NCI-H526 treated with DMSO at 0.1 percent for 48 hours (cell line): ENCODE measurements at regions not wholly inside any gene's neighbourhood (a gene's known extent, or its start where the extent isn't known, plus 50 kb on each side); places are given as distances from the start of the nearest gene placed in this dataset.

Experiments
- DNase-seq: peaks from one replicate; lab custom pipeline; 2025; lab: John Stamatoyannopoulos, UW

DNA sequence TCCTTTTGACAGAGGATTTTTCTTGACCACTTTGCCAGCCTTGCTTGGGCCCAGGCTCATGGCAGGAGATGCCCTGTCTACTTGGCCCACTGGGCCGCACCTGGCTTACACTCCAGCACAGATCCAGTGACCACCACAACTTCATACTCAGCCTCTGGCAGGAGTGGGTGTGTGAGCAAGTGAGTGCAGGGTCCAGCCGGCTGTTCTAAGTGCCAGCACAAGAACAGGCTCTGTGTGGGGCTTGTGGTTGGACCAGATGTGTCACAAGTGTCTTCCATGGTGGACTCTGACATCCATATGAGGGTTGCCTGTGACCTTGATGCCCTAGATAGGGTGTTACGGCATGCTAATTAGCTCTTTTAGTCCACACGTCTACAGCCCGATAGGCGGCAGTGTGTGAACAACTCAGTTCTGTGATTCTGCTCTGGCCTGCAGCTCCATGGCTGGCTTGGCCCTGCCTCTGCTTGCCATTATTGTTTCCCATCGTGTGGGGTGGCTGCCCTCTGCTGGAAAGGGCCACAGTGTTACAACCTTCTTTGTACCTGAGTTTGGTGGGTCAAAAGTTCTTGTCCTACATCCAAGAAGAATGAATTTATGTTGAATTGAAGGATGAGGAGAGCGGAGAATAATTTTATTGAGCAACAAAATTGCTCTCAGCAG is 1089.1 kb downstream of the SLC6A15 start:
- DNase-seq: peak; percentile 32

DNA sequence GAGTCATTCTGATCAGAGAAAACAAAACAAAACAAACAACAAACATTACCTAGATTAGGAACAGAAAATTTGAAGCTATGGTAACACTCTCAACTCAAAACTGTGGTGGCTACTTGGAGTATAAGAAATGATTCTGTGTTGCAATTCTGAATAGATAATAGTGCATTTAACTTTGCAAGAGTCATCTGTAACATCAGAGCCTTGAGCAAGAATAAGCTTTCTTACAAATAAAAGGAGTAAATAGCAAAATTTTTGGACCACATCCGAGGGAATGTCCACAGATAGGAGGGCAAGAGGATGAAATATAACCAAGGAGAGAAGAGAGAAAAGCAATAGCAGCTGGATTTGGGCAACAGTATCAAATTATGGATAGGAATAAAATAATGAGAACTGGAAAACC is 1090.6 kb downstream of the SLC6A15 start:
- no peak for DNase-seq

DNA sequence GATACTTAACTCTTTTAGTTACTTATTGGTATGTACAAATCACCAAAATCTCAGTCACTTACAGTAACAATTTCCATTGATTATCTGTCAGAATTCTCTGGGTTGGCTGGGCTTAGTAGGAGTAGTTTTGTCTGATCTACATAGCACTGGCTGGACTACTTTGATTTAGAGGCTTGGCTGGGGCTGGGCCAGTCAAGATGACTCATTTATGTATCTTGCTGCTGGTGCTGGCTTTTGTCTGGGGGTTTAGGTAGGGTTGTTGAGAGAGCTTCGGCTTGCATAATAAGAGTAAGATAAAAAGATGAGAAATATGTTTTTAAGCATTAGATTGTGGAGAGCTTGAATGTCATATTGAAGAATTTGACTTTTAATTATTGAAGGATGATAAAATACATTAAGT is 1093.7 kb downstream of the SLC6A15 start:
- DNase-seq: no peak

DNA sequence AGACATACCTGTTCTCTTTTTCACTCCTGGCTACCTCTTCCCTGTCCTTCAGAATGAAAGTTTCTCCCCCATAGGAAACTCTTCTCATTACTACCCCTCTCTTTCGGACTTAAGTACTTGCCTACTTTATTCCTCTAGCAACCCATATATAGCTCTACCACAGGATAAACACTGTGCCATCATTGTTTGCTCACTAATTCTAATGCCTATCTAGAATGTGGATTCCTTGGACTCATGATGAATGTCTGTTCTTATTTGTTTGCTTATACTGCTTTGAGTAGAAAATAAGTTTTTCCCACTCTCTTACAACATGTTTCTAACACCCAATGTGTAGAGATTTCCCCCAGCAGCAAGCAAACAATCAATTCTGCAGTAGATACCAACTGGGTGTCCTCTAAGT is 1094.9 kb downstream of the SLC6A15 start:
- DNase-seq: no peak

DNA sequence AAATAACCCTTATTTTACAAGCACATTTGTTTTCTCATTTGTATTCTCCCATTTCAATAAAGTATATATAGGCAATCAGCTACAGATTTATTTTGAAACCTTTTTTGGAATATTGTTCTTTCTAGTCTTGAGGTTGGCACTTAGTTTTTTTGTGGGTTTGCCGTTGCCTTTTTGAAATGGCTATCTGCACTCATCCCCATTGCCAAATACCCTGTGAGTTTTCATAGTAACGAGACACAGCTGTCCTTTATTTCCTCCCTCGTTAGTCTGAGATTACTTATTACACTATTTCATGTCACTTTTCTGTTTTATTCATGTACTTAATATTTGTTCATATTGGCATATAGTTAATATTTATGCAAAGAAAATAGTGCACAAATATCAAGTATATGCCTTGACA is 1104.0 kb downstream of the SLC6A15 start:
- no peak for DNase-seq

DNA sequence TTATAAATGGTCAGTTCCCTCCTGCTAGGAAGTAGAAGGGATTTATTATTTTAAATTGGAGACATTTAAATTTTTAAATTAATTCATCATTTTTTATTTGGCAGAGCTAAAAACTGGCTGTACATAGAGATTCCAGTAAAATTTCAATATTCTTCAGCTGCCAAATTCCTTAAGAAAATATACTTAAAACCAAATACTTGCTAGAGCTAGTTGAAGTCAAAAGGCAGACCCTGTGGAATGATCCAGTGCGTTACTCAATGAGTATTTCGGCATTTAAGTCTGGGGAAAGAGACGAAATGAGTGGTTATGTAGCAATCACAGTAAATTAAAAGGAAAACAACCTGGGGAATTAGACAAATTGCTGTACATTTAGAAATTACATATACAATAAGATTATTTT is 1104.7 kb downstream of the SLC6A15 start:
- no peak for DNase-seq

DNA sequence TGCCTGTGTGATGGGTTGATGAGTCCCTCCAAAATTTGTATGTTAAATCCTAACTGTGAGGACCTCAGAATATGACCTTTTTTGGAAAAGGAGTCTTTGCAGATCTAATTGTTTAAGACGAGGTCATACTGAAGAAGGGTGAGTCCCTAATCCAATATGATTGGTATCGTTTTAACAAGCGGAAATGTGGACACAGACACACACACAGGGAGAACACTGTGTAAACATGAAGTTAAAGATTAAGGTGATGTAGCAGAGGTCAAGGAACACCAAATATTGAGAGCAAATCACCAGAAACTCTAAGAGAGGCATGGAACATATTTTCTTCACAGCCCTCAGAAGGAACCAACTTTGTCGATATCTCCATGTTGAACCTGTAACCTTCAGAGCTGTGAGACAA is 1106.7 kb downstream of the SLC6A15 start:
- DNase-seq: no peak

DNA sequence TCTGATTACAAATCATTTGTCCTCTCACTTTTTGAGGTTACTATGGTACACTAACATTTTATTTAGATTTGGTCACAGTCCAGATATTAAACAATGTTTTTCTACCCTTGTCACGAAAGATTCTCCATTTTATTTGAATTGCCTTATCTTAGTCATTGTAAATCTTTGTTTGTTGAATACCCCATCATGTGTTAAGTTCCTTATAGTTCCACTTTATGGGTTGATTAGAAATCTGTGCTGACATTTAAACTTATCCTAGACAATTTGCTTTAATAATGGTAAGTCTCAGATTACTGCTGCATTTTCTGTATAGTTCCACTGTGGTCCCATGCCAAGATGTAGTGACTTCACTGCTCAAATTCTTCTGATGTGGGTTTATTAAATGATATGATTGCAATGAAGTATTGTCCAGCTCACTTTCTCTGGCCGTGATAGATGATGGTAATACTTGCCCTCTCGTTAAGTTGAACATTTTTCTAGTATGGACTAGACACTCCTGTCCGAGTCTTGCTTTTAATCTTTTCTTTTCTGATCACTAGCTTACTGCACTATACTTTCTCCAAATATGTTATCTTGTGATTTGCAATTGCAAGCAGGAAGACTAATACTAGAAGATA is 1107.3 kb downstream of the SLC6A15 start:
- DNase-seq: no peak

DNA sequence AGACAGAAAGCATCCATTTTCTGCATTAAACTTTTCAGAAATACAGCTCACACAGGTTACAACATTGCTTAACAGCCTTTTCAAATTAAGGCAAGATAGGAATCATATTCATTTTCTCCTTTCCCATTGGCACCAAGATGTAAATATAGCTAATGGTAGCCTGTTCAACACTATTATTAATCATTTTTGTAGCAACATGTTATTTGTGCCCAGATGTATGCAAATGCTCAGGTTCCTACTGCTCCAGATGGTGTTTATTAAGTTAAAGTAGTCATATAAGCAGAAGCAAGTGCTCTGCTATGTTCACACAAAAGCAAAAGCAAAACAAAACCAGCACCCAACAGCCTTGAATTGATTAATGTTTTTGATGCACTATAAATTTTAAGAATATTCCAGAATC is 1110.6 kb downstream of the SLC6A15 start:
- DNase-seq: peak; percentile 25

DNA sequence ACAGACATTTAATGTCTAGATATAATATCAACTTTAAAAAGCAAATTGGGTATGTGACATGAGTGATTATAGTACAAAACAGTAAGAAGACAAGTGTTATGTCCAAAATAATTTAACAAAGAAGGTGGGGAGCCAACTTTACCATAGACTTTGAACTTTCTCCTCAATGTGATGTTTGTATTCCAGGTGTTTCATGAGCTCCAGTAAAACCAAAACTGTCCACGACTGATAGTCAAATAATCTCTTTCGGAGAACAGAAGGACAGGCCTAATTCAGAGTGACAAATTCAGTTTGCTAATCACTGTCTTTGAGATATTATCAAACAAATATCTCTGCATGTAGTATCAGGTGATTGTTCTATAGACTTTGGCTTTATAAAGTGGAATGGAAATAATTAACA is 1112.6 kb downstream of the SLC6A15 start:
- DNase-seq: no peak

DNA sequence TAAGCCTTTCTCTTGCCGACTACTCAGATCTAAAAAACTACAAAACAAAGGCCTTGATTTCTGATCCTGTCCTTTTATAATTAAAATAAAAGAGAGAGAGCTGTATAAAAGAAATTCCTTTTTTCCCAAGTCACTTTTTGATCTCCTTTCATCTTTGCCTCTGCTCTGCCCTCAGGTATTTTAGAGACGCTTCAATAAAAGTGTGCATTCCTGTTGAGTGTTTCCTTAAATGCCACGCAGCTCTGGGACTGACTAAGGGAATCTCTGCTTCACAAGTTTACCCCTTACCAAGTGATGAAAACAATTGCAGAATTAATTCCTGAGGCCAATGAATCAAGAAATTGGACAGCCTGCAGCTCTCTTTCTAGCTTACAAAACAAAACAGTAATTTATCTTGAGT is 1109.8 kb downstream of the TMTC2 start:
- DNase-seq: no peak

DNA sequence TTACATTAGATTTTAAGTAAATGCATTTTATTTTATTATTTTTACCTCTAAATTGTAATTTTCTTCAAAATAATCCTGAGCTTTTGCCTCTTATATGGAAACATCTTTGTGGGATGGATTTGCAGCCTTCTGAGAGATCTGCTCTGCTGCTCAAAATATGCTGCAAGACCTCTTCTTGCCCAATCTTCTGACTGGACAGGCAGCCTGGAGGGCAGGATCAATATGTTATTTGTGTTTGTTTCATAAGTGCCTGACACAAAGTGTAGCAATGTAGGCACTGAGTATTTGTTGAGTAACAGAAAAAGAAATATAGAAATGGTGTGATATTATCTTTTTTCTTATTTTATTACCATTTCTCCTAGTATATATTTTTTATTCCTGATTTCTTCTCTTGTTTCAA is 1106.9 kb downstream of the TMTC2 start:
- DNase-seq: no peak

DNA sequence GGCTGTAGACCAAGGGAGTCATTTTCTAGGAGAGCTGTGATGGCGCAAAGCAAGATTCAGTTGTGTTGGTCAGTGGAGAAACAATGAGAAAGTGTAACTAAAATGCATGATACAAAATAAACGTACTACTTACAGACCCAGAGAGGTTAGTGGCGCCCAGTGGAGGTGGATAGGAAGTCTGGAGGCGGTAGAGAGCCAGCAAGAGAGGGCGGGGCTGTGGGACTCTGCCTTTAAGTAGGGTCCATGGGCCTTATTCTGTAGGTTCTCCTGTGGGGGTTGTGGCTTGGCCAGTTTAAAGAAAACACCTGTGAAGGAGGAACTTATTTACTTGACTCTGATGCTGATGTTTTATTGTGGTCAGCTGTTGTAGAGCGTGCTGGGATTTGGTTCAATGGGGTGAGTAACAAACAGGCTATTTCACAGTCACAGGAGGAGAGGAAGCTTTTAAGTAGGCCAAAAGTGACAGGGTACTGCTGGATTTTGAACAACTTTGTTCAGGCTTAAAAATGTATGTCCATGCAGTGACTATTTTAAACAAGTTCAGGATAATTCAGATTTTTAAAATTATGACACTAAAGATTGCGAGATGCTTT is 1097.7 kb downstream of the TMTC2 start:
- DNase-seq: no peak

DNA sequence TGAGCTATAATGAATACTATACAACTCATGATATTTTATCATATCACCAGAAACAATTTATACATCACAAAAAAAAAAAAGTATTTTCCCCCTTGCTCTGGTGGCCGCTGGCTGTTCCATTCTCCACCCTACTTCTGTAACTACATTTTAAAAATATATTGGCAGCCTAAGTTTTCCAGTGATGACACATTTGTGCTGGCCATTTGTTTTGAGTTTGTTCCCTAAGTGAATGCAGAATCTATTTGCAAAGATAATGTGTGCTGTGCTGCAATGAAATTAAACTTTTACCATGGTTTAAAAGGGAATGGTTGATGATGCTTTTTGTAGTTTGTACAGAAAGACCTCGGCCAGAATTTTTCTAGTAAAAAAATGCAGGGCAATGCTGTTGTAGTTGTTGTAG is 1092.8 kb downstream of the TMTC2 start:
- no peak for DNase-seq

DNA sequence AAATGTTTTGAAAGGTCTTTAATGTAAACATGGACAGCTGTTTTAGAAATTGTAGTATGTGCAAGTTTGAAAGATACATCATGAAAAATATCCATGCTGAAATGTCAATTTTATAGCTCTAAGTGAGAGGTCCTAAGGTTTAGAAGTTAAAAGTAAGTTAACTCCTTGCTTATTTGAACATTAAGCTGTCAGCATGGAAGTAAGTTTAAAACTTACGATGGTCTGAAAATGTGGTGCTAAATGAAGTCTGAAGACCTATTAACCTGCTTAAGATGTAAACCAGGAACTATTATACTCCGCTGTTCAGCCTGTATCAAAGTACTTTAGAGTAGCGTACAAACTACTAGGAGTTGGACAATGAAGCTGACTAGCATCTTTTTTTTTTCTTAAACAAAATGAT is 1082.4 kb downstream of the TMTC2 start:
- no peak for DNase-seq

DNA sequence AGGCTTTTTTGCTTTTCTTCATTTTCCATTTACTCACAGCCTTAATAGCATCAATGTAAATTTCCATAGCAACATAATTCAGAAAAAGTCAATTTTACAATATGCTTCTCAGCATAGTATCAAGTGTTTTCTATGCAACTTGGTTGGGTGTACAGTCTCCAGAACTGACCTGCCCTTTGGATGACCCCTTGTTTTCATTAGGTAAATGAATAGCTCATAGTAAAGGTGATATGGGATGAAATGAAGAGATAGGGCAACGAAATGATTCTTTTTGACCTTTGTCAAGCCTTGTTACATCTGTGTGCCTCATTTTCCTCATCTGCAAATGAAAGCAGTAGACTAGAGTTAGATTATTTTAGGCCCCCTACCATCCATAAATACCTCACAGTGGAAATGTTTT is 1081.0 kb downstream of the TMTC2 start:
- DNase-seq: no peak

DNA sequence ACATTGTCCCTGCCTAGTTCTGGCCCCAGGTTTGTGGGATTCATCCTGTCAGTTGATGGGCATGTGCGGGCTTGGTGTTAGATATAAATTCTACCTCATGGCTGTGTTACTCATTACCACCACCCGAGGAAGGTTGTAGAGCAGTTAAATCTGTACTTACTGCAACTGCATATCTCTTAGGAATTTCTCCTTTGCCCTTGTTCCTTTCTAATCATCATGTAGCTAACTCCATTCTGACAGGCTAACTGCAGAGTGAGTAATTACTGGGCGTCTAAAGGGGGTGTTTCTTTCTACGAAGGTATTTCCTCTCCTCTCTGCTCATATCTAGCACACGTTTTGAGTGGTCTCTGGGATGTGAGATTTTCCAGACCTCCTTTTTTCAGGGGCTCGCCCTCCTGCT is 1076.7 kb downstream of the TMTC2 start:
- DNase-seq: no peak

DNA sequence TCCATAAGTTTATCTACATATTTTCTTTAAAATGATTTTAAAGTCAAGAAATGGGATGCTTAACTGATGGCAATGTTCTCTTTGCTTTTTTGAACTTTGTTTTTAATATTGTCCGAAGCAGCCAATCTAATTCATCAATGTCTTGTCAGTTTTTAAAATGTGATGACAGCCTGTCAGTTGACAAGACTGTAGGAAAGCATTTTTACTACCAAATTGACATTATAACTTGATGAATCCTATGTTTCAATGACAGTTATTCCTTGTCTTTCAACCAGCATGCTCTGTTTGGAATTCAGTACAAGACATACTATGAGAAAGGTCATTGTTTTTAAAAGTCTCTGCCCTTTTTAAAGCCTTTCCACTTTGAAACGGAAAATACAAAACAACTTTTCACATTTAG is 1073.2 kb downstream of the TMTC2 start:
- no peak for DNase-seq

DNA sequence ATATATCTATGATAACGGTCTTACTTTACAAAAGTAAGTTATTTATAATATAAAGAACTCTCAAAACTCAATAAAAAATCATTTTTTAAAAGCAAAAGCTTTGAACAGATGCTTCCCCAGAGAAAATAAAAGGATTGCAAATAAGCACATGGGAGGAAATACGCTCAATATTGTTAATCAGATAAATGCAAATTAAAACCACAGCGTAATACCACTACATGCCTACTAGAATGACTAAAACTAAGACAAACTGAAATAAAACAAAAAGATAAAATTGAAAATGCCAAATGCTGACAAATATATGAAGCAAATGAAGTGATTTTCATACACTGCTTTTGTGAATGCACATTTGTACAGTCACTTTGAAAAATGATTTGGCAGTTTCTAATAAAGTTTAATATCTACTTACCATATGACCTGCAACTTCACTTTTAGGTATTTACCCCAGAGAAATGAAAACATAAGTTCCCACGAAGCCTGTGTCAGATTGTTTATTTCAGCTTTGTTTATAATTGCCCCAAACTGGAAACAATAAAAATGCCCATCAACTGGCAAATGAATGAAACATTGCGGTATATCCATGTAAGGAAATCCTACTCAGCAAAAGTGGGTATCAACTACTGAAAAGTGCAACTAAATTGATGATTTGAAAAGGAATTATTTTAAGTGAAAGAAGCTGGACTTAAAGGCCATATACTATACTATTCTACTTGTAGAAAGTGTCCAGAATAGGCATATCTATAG is 1072.4 kb downstream of the TMTC2 start:
- no peak for DNase-seq

DNA sequence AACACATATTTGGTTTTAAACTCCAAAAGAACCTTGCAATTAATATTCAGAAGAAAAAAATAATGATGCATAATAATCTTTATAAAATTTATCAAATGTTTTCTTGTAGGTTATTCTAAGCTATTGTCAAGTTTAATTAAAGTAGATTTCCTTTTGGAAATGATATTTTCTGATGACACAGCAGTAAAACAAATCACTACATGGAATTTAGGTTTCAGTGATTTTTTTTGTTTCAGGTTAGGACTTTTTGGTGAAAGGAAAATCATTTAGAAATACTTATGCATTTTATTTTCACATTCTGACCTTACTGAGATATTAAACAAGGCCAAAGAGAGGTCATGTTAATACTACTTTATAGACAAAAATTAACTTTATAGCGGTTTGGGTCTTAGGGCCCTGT is 1067.2 kb downstream of the TMTC2 start:
- no peak for DNase-seq

DNA sequence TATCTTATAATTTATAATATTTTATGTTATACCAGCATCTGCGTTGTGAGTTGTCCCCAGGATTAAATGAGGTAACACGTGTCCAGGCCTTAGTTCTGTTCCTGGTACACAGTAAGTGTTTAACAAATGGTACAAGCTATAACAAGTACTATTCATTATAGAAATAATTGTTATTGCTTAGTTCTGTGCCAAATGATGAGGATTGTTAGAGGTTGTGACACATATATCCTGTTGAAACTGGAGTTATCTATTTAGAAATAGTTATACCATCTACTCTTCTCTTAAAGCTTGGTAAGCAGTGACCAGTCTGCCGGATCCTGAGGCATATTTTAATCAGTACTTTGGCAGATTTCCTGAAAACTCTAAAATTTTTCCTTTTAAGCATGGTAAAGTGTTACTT is 1066.5 kb downstream of the TMTC2 start:
- no peak for DNase-seq

DNA sequence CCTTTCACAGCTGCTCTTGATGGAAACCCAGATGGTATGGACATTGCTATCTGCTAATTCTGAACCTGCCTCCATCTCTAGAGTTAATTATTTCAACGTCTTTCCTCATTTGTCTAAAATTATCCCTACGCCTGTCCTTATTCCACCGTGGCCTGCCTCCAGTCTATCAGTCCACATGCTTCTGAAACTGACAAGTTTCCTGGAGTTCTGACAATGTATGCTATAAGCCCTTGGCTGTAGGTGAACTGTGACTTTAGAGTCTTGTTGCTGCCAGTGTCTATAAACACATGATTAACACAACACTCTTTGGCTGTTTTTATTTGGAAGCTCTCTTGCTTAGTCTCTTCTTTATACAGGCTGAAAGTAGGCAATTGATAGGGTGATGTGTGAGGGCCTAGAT is 1052.9 kb downstream of the TMTC2 start:
- DNase-seq: no peak

DNA sequence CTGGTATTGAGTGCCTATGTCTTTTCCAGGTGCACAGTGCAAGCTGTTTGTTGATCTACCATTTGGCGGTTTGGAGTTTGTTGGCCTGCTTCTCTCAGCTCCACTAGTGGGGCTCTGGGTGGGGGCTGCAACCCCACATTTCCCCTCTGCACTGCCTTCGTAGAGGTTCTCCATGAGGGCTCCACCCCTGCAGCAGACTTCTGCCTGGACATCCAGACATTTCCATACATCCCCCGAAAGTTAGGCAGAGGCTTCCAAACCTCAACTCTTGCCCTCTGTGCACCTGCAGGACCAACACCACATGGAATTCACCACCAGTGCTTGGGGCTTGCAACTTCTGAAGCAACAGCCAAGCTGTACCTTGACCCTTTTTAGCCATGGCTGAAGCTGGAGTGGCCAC is 1024.1 kb downstream of the TMTC2 start:
- DNase-seq: no peak
